AG04450 (cell line): ENCODE measurements at regions not wholly inside any gene's neighbourhood (a gene's known extent, or its start where the extent isn't known, plus 50 kb on each side); places are given as distances from the start of the nearest gene placed in this dataset.

Experiments used
- CTCF ChIA-PET: fragments of 300-600, 350-600 bp; formaldehyde crosslinking; extraction: SDS; loops from one replicate; lab custom pipeline; 2022; ENCODE audit warnings: antibody characterized with exemption, inconsistent platforms; lab: Charles Lee
- POLR2A ChIA-PET: fragments of 350-600 bp; formaldehyde crosslinking; extraction: SDS; loops from one replicate; lab custom pipeline; 2021; ENCODE audit warnings: antibody characterized with exemption, inconsistent platforms; lab: Yijun Ruan, JAX
- DNase-seq: peaks from one replicate; pipeline ENCODE4 v3.0.0-alpha.2; 2011; ENCODE audit warnings: low read depth, low spot score
- H3K27ac ChIP-seq: one replicate; pipeline ENCODE4 v1.5.1; 2012; ENCODE audit warnings: low read depth, low read length, control low read depth
- H3K27me3 ChIP-seq: one replicate; pipeline ENCODE4 v1.6.0; 2012; ENCODE audit warnings: low read length; ENCODE audit not compliant: control insufficient read depth, insufficient read depth
- H3K4me3 ChIP-seq: 2 replicates; pipeline ENCODE4 v1.5.1; 2011; ENCODE audit warnings: mild to moderate bottlenecking, low read depth, low read length, control low read depth
- H3K9me3 ChIP-seq: 2 replicates; pipeline ENCODE4 v1.5.1; 2012; ENCODE audit warnings: low read length; ENCODE audit not compliant: control insufficient read depth, insufficient read depth
- TF ChIP-seq, protein P1 (sequence below): IDR thresholded peaks from 2 replicates; pipeline ENCODE4 v1.5.1; 2011; ENCODE audit warnings: low read depth, low read length, control low read depth, inconsistent platforms

DNA sequence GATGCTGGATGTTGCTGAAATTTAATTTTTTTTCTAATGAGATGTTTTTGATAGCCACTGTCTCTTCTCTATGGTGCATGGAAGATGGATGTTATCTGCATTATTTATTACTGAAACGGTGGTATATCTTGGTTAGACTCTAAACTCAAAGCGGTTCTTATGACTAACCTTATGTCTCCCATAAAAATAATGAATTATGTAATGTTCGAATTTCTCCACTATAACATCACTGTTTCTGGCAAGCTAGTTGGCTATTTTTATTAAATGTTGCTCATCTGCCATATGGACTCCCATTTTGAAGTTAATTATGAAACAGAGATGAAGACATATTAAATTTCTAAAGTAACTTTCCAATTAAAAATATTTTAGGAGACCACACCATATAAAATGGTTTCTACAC is 808.6 kb upstream of the ADGRL4 start:
- Histone ChIP-seq H3K4me3 (no peak overlapping the region), H3K27ac (no peak overlapping the region), H3K9me3 (no peaks in the 10 kb centered on the region), H3K27me3 (no peaks in the 10 kb centered on the region)
- CTCF ChIA-PET, result no interaction called here
- TF ChIP-seq, protein P1, sequence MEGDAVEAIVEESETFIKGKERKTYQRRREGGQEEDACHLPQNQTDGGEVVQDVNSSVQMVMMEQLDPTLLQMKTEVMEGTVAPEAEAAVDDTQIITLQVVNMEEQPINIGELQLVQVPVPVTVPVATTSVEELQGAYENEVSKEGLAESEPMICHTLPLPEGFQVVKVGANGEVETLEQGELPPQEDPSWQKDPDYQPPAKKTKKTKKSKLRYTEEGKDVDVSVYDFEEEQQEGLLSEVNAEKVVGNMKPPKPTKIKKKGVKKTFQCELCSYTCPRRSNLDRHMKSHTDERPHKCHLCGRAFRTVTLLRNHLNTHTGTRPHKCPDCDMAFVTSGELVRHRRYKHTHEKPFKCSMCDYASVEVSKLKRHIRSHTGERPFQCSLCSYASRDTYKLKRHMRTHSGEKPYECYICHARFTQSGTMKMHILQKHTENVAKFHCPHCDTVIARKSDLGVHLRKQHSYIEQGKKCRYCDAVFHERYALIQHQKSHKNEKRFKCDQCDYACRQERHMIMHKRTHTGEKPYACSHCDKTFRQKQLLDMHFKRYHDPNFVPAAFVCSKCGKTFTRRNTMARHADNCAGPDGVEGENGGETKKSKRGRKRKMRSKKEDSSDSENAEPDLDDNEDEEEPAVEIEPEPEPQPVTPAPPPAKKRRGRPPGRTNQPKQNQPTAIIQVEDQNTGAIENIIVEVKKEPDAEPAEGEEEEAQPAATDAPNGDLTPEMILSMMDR, result no peak
- no peak for DNase-seq
- POLR2A ChIA-PET, result no interaction called here

DNA sequence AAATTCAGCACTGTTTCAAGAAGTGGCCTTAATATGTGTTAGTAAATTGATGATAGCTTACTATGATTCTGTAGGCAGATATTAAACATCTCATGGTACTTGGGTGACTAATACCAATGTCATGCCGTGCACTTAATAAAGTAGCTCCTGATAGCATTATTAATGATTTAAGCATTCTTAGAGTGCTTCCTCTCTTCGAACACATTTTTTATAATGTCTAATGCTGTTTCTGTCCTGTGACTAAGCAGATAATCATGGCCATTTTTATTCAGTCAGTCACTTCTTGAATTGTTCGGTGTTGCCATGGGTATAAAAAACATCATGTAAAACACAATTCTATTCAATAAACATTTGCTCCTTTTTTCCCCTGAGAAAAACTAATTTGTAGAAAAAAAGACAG is 804.6 kb upstream of the ADGRL4 start:
- Histone ChIP-seq H3K4me3 (no peak overlapping the region), H3K27me3 (no peaks in the 10 kb centered on the region), H3K9me3 (peaks cover 6% of the 10 kb centered on the region), H3K27ac (no peak overlapping the region)
- ChIA-PET CTCF (no interaction called here), POLR2A (no interaction called here)
- peak; percentile 38 for DNase-seq
- TF ChIP-seq, protein P1, result no peak

DNA sequence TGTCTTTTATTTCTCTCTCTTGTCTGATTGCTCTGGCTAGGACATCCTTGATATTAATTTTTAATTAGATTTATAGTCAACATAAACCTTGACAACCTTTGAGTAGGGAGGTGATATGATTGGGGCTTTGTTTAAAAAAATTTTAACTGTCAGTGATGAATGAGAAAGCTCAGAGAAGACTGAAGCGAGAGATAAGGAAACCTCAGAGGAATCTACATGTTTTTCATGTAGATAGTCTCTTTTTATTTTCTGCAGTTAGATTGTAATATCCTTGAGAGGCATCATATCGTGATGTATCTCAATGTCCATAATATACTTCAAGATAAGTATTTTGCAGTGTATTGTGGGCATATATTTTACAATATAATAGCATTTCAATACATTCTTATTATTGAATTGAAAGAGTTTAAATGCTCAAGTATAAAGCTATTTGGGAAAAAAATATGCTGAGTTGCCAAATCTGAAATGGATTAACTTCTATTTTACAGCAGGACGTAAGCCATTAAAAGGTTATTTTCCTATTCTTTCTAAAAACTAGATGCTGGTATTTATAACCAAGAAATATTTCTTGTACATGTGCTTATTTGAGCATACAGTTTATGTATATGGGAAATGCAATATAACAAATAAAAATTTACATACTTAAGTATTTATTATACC is 802.4 kb upstream of the ADGRL4 start:
- Histone ChIP-seq H3K4me3 (no peak overlapping the region), H3K9me3 (peaks cover 7% of the 10 kb centered on the region), H3K27ac (no peak overlapping the region), H3K27me3 (no peaks in the 10 kb centered on the region)
- CTCF ChIA-PET, result no interaction called here
- TF ChIP-seq, protein P1, result no peak
- DNase-seq, result no peak
- POLR2A ChIA-PET, result no interaction called here

DNA sequence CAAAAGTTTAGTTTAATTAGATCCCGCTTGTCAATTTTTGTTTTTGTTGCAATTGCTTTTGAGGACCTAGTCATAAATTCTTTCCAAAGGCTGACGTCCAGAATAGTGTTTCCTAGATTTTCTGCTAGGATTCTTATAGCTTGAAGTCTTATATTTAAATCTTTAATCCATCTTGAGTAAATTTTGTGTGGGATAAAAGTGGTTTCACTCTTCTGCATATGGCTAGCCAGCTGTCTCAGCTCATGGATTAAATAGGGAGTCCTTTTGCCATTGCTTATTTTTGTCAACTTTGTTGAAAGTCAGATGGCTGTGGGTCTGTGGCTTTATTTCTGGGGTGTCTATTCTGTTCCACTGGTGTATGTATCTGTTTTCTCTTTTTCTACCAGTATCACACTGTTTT is 801.3 kb upstream of the ADGRL4 start:
- CTCF ChIA-PET, result no interaction called here
- TF ChIP-seq, protein P1, result no peak
- H3K27me3 ChIP-seq, result no peaks in the 10 kb centered on the region
- H3K27ac ChIP-seq, result no peak overlapping the region
- H3K4me3 ChIP-seq, result no peak overlapping the region
- peaks cover 7% of the 10 kb centered on the region for H3K9me3 ChIP-seq
- DNase-seq, result no peak
- POLR2A ChIA-PET, result no interaction called here

DNA sequence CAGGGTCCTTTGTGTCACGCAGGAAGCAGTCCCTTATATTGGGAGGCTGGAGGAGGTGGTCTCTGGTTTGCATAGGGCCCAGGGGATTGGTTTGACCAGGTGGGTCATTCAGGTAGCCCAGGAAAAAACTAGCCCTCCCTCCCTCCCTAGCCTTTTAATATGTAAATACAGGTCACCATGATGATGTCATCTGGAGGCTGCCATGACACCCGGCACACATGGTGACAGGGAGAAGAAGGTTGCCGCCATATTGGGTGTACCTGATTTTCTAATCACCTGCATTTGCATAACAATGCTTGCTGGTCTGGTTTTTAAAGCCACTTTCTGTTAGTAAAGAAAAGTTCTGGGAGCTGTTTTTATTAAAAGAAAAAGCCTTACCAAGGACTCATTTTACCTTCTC is 791.0 kb upstream of the ADGRL4 start:
- TF ChIP-seq, protein P1, result no peak
- Histone ChIP-seq H3K9me3 (no peaks in the 10 kb centered on the region), H3K27ac (no peak overlapping the region), H3K4me3 (no peak overlapping the region), H3K27me3 (no peaks in the 10 kb centered on the region)
- DNase-seq, result no peak
- POLR2A ChIA-PET, result no interaction called here
- CTCF ChIA-PET, result no interaction called here
